ENCODE measurements at regions not wholly inside any gene's neighbourhood (a gene's known extent, or its start where the extent isn't known, plus 50 kb on each side); places are given as distances from the start of the nearest gene placed in this dataset.

- DNase-seq (ENCODE audit: low read depth) = no peak
- no peak for TF ChIP-seq CTCF (conservative IDR thresholded peaks at IDR 0.05; ENCODE audit: low read depth, low read length)
- no peak overlapping the region for H3K4me3 ChIP-seq (ENCODE audit: low read depth, low read length)
Measured at GRCh38 chr18:34540897-34541296, 169.2 kb upstream of the DTNA start.

- DNase-seq (ENCODE audit: low read depth) = no peak
- no peak overlapping the region for H3K4me3 ChIP-seq (ENCODE audit: low read depth, low read length)
- no peak for TF ChIP-seq CTCF (conservative IDR thresholded peaks at IDR 0.05; ENCODE audit: low read depth, low read length)
Measured at GRCh38 chr18:34542625-34543024, 167.5 kb upstream of the DTNA start.

GRCh38 chr18:34543356-34543755 lies 166.7 kb upstream of the DTNA start:
- no peak for DNase-seq (ENCODE audit: low read depth)
- no peak for TF ChIP-seq CTCF (conservative IDR thresholded peaks at IDR 0.05; ENCODE audit: low read depth, low read length)
- no peak overlapping the region for H3K4me3 ChIP-seq (ENCODE audit: low read depth, low read length)

GRCh38 chr18:34543945-34544344 lies 166.2 kb upstream of the DTNA start:
- DNase-seq (ENCODE audit: low read depth) = no peak
- no peak overlapping the region for H3K4me3 ChIP-seq (ENCODE audit: low read depth, low read length)
- TF ChIP-seq CTCF (conservative IDR thresholded peaks at IDR 0.05; ENCODE audit: low read depth, low read length) = no peak

GRCh38 chr18:34544930-34545329 lies 165.2 kb upstream of the DTNA start:
- DNase-seq (ENCODE audit: low read depth) = no peak
- H3K4me3 ChIP-seq (ENCODE audit: low read depth, low read length) = no peak overlapping the region
- TF ChIP-seq CTCF (conservative IDR thresholded peaks at IDR 0.05; ENCODE audit: low read depth, low read length) = no peak

GRCh38 chr18:34548120-34548972 lies 161.8 kb upstream of the DTNA start:
- no peak for TF ChIP-seq CTCF (conservative IDR thresholded peaks at IDR 0.05; ENCODE audit: low read depth, low read length)
- no peak for DNase-seq (ENCODE audit: low read depth)
- H3K4me3 ChIP-seq (ENCODE audit: low read depth, low read length) = no peak overlapping the region

- H3K4me3 ChIP-seq (ENCODE audit: low read depth, low read length) = no peak overlapping the region
- TF ChIP-seq CTCF (conservative IDR thresholded peaks at IDR 0.05; ENCODE audit: low read depth, low read length) = no peak
- DNase-seq (ENCODE audit: low read depth) = no peak
Measured at GRCh38 chr18:34548973-34549294, 161.2 kb upstream of the DTNA start.
